ENCODE measurements at regions not wholly inside any gene's neighbourhood (a gene's known extent, or its start where the extent isn't known, plus 50 kb on each side); places are given as distances from the start of the nearest gene placed in this dataset.
A peak's percentile ranks its signal among the peaks of the same experiment; 100 is the strongest.
"Not testable (repeated sequence)": the region's sequence is repeated elsewhere in the genome, so short reads cannot be mapped to it uniquely, and the experiment has no call there.

GRCh38 chr1:184832517-184832916 lies 77.9 kb upstream of the EDEM3 start:
- H3K9me3 ChIP-seq, result no peaks in the 10 kb centered on the region
- DNase-seq (ENCODE audit: low spot score) (no peak), ATAC-seq (ENCODE audit: insufficient number of reproducible peaks, low FRiP score, low read depth) (no peak)
- H3K4me3 ChIP-seq, result no peak overlapping the region
- H3K27ac ChIP-seq, result no peak overlapping the region
- H3K4me1 ChIP-seq (ENCODE audit: control insufficient read depth in 1 of 2, low read depth in 2 of 2), result peaks cover 23 to 59% of the 10 kb centered on the region in 2 donors
- TF ChIP-seq CTCF (IDR thresholded peaks at IDR 0.05), result no peak
- H3K27me3 ChIP-seq (replicated peaks; ENCODE audit: insufficient read depth), result no peaks in the 10 kb centered on the region
- peaks cover 5% of the 10 kb centered on the region for H3K36me3 ChIP-seq

DNA sequence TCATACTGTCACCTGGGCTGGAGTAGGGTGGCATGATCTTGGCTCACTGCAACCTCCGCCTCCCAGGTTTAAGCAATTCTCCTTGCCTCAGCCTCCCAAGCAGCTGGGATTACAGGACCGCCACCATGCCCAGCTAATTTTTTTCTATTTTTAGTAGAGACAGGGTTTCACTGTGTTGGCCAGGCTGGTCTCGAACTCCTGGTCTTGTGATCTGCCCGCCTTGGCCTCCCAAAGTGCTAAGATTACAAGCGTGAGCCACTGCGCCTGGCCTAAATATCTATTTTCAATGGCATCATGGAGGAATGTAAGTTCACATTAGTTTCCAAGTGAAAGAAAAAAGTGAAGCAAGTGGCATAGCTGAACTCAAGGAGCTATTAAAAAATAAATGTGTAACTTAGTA lies 74.8 kb upstream of the EDEM3 start:
- not testable (repeated sequence) for ATAC-seq (ENCODE audit: insufficient number of reproducible peaks, low FRiP score, low read depth)
- peaks cover 32 to 63% of the 10 kb centered on the region in 2 donors for H3K4me1 ChIP-seq (ENCODE audit: control insufficient read depth in 1 of 2, low read depth in 2 of 2)

GRCh38 chr1:184828369-184828717 lies 73.7 kb upstream of the EDEM3 start:
- TF ChIP-seq CTCF (IDR thresholded peaks at IDR 0.05), result no peak
- H3K27ac ChIP-seq, result peak overlapping the region; percentile 74 to 86

More for the DNA sequence above, 74.8 kb upstream of the EDEM3 start:
- H3K27me3 ChIP-seq (replicated peaks; ENCODE audit: insufficient read depth); DNase-seq (ENCODE audit: low spot score); H3K36me3 ChIP-seq; H3K4me3 ChIP-seq; H3K9me3 ChIP-seq: not testable (repeated sequence)
- H3K27ac ChIP-seq, result peak overlapping the region; percentile 74 to 86

GRCh38 chr1:184827600-184828368 lies 73.1 kb upstream of the EDEM3 start:
- TF ChIP-seq CTCF (IDR thresholded peaks at IDR 0.05), result no peak
- Histone ChIP-seq H3K4me1 (ENCODE audit: control insufficient read depth in 1 of 2, low read depth in 2 of 2) (peaks cover 43 to 80% of the 10 kb centered on the region in 2 donors), H3K27ac (peak overlapping the region; percentile 74 to 86), H3K9me3 (no peaks in the 10 kb centered on the region), H3K4me3 (no peak overlapping the region), H3K36me3 (peaks cover 14% of the 10 kb centered on the region), H3K27me3 (replicated peaks; ENCODE audit: insufficient read depth) (no peaks in the 10 kb centered on the region)
- peak; percentile 67 for ATAC-seq (ENCODE audit: insufficient number of reproducible peaks, low FRiP score, low read depth)
- no peak for DNase-seq (ENCODE audit: low spot score)

More at GRCh38 chr1:184828369-184828717, 73.7 kb upstream of the EDEM3 start:
- no peak for ATAC-seq (ENCODE audit: insufficient number of reproducible peaks, low FRiP score, low read depth)
- Histone ChIP-seq H3K9me3 (no peaks in the 10 kb centered on the region), H3K36me3 (peaks cover 8% of the 10 kb centered on the region), H3K4me3 (no peak overlapping the region), H3K27me3 (replicated peaks; ENCODE audit: insufficient read depth) (no peaks in the 10 kb centered on the region), H3K4me1 (ENCODE audit: control insufficient read depth in 1 of 2, low read depth in 2 of 2) (peaks cover 40 to 75% of the 10 kb centered on the region in 2 donors)
- no peak for DNase-seq (ENCODE audit: low spot score)

DNA sequence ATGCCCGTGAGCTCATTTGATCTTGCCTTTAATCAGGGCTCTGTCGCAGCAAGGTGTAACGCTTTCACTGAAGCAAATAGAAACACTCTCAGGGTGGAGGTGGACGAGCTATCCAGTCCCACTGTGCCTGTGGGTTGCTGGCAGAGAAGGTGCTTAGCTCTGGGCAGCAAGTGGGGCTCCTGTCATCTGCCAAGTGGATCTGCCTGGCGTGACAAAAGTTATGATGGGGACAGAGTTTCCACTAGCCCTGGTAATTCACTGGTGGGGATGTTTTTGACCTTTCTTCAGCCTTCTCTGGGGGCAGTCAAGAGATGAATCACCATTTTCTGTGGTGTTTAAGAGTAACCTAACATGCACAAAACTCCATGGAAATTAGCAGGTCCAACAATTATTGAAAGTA lies 71.3 kb upstream of the EDEM3 start:
- H3K27me3 ChIP-seq (replicated peaks; ENCODE audit: insufficient read depth), result no peaks in the 10 kb centered on the region
- H3K4me1 ChIP-seq (ENCODE audit: control insufficient read depth in 1 of 2, low read depth in 2 of 2), result peaks cover 43 to 96% of the 10 kb centered on the region in 2 donors
- peak overlapping the region; percentile 74 to 86 for H3K27ac ChIP-seq
- ATAC-seq (ENCODE audit: insufficient number of reproducible peaks, low FRiP score, low read depth) (no peak), DNase-seq (ENCODE audit: low spot score) (no peak)
- H3K36me3 ChIP-seq, result peaks cover 23% of the 10 kb centered on the region
- no peaks in the 10 kb centered on the region for H3K9me3 ChIP-seq
- TF ChIP-seq CTCF (IDR thresholded peaks at IDR 0.05), result no peak
- no peak overlapping the region for H3K4me3 ChIP-seq

All from thoracic aorta (tissue), 2 donors.